Stromal cell of bone marrow (primary cell): ENCODE measurements at regions not wholly inside any gene's neighbourhood (a gene's known extent, or its start where the extent isn't known, plus 50 kb on each side); places are given as distances from the start of the nearest gene placed in this dataset.
"Not testable (repeated sequence)": the region's sequence is repeated elsewhere in the genome, so short reads cannot be mapped to it uniquely, and the experiment has no call there.

Experiments
- DNase-seq: peaks from one replicate; pipeline ENCODE4 v3.0.0-alpha.2; 2012; ENCODE audit warnings: low read depth

DNA sequence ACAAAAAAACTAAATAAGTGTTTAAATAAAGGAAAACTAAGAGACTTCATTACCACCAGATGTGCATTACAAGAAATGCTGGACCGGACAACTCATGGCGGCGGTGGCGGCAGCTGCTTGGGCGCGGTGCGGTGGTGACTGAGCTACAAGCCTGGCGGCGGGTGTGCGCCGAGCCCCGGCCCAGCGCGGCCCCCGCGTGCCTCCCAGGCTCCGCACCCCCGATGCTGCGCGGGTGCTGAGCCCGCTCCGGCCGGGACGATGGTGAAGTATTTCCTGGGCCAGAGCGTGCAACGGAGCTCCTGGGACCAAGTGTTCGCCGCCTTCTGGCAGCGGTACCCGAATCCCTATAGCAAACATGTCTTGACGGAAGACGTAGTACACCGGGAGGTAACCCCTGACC, 52.2 kb upstream of the RCOR3 start:
- DNase-seq, result no peak

DNA sequence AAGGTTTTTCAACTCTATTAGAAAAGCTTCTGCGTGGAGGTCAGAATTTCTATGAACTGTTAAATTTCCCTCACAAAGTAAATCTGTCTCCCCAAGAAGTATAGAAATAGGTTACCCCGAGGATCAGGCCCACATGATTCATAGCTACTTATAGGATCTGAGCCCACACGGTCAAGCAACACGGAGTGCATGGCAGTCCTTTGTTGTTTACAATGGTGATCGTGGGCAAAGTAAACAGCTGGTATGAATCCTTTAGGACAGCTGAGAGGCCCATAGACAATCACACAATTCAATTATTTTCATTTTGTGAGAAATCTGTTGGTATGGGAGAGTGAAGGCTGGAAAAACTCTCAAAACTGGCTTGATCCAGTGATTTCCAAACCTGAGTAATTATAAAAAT, 58.9 kb upstream of the RCOR3 start:
- DNase-seq, result no peak

DNA sequence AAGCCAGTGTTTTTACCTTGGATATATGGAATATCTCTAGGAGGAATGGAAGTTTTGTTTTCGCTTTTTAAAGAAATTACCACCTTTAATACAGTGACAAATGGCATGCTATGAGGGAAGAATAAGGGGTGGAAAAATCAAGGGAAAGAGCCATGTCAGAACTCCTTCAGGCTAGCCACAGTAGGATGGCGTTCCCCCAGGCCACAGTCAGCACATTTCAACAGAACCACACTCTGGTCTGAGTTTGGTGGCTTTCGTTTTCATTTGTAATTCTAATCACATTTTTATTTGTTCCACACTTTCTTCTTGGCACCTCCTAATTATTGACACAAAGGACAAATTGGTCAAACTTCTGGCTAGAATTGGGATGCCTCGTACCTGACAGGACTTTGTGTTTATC, 60.3 kb upstream of the RCOR3 start:
- DNase-seq, result no peak

DNA sequence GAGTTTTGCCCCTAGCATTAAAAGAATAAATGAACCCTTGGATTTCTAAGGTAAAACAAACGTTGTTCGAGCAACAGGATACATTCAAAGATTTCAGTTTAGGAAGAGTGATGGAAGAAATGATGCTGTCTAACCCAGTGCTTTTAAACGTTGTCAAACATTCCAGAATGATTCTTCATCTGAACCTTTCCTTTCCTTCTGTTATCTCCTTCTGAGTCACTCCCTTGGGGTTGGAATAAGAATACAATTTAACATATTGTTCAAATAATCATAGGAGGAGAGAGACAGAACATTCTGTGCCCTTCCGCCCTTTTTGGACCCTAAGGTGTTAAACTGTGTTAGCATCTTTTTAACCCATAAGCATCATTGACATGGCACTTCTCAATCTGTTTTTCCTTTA, 61.1 kb upstream of the RCOR3 start:
- peak; percentile 13 for DNase-seq

DNA sequence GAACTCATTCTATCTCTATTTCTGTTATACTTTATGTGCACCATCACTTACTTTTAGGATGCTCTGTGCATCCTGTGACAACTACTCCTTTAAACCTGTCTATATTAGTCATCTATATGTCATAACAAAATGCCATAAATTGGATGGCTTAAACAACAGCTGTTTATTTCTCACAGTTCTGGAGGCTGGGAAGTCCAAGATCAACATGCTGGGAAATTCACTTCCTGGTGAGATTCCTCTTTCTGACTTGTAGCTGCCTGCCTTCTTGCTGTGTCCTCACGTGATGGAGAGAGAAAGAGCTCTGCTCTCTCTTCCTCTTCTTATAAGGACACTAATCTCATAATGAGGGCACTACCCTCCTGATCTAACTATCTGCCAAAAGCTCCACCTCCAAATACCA, 62.3 kb upstream of the RCOR3 start:
- DNase-seq, result no peak

DNA sequence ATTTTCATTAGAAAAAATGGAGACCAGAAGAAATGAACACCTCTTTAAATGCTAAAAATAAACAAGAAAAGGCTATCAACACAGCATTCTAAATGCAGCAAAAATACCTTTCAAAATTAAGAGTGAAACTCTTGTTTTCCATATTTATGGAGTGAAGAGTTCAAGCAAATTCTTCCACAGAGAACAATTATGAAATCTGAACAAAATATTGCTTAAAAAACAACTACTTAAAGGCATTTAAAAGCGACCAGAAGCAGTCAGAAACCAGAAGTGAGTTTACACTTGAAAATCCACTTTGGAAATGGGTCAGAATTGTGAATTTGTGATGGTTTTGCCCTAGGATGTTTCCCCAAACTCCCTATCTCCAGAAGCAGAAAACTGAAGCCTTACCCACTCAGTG, 60.9 kb upstream of the KCNH1 start:
- no peak for DNase-seq

DNA sequence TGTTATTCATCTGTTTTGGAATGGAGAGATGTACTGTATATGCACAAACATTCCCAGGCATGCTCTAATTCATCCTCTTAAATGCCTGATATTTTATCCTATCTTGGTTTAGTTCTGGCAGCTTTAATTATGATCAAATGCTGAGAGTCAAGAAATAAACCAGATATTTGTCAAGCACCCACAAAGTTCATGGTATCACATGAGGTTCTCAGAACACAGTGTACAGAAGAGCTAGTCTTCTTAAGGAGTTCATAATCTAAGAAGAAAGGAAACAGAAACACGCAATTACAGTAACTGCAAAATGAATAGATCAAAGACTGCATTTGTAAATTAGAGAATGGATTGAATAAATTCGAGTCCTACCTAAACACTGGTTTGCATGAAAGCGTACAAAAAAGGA, 58.3 kb upstream of the KCNH1 start:
- no peak for DNase-seq

DNA sequence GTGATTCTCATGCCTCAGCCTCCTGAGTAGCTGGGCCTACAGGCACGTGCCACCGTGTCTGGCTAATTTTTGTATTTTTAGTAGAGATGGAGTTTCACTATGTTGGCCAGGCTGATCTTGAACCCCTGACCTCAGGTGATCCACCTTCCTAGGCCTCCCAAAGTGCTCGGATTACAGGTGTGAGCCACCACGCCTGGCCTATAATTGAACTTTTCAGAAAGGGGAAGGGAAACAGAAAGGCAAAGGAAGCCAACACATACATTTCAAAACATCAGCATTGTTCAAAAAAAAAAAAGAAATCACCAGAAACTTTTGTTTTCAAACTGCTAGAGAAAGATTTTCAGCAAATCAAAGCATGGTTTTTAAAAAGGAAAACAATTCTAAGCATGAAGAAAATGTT, 54.8 kb upstream of the KCNH1 start:
- not testable (repeated sequence) for DNase-seq

DNA sequence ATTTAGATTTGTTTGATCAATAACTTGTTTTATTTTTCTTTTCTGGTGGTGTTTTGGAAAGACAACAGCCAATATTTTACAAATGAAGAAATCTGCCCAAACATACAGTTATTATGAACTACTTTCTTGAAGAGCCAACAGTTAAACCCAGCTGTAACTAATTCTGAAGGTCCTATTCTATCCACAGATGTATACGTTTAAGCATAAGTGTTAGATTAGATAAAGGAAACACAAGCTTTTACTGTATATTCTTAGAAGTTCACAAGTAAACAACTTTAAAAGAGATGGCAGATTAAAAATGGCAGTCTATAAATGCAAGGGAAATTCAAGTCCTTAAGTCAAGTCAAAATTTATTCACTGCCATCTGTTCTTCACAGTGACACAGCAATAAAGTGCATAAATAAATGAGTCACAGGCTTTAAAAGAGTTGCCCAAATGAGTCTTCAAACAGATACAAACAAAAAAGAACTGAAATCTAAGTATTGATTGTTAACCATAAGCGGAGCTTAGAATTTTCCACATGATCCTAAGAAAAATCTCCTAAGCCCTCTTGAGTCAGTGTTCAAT, 49.9 kb upstream of the KCNH1 start:
- DNase-seq, result no peak
